LNCAP (cell line): ENCODE measurements at regions not wholly inside any gene's neighbourhood (a gene's known extent, or its start where the extent isn't known, plus 50 kb on each side); places are given as distances from the start of the nearest gene placed in this dataset.

Experiments used
- TF ChIP-seq, protein P1 (sequence below): fragments of 450-650 bp; IDR thresholded peaks from 2 replicates; pipeline ENCODE4 v1.5.1; 2017; ENCODE audit warnings: mild to moderate bottlenecking

DNA sequence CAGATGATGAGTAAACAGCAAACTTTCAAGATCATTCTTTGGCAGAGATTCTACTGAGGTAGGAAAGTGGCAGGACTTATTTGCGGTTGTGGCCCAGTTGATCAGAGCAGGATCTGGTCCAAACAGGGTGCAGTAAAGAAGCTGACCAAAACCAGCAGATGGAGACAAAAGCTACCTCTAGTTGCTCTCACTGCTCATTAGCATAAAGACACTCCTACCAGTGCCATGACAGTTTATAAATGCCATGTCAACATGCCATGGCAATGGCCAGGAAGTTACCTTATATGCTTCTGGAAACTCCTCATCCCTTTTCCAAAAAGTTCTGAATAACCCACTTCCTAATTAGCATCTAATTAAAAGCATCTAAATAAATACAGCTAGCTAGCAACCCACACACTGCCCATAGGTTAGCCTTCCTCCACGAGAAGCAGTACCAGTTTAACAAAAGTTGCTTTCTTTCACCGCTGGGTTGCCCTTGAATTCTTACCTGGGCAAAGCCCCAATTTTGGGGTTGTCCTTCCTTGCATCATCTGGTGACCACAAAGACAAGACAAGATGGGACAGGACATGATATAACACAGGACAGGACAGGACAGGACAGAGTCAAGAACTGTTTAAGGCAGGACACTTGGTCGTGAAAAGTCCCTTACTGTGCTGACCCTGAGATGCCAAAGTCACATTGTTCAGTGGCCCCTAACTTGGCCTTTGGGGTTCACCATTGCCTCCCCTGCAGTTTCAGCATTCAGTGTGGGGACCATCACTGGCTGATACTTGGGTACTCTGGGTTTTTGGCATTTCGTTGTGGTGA, 59.2 kb downstream of the PPIAL4D start:
- TF ChIP-seq, protein P1, sequence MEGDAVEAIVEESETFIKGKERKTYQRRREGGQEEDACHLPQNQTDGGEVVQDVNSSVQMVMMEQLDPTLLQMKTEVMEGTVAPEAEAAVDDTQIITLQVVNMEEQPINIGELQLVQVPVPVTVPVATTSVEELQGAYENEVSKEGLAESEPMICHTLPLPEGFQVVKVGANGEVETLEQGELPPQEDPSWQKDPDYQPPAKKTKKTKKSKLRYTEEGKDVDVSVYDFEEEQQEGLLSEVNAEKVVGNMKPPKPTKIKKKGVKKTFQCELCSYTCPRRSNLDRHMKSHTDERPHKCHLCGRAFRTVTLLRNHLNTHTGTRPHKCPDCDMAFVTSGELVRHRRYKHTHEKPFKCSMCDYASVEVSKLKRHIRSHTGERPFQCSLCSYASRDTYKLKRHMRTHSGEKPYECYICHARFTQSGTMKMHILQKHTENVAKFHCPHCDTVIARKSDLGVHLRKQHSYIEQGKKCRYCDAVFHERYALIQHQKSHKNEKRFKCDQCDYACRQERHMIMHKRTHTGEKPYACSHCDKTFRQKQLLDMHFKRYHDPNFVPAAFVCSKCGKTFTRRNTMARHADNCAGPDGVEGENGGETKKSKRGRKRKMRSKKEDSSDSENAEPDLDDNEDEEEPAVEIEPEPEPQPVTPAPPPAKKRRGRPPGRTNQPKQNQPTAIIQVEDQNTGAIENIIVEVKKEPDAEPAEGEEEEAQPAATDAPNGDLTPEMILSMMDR: peak; percentile 45; the same call in 1 of the 2 replicates
